GM21529 (cell line): ENCODE measurements at regions not wholly inside any gene's neighbourhood (a gene's known extent, or its start where the extent isn't known, plus 50 kb on each side); places are given as distances from the start of the nearest gene placed in this dataset.
"Not testable (repeated sequence)": the region's sequence is repeated elsewhere in the genome, so short reads cannot be mapped to it uniquely, and the experiment has no call there.

Source experiments
- ATAC-seq: cut with Tn5 transposase; IDR thresholded peaks from one replicate; pipeline ENCODE4 v1.9.1; 2021; ENCODE audit not compliant: unreplicated experiment

DNA sequence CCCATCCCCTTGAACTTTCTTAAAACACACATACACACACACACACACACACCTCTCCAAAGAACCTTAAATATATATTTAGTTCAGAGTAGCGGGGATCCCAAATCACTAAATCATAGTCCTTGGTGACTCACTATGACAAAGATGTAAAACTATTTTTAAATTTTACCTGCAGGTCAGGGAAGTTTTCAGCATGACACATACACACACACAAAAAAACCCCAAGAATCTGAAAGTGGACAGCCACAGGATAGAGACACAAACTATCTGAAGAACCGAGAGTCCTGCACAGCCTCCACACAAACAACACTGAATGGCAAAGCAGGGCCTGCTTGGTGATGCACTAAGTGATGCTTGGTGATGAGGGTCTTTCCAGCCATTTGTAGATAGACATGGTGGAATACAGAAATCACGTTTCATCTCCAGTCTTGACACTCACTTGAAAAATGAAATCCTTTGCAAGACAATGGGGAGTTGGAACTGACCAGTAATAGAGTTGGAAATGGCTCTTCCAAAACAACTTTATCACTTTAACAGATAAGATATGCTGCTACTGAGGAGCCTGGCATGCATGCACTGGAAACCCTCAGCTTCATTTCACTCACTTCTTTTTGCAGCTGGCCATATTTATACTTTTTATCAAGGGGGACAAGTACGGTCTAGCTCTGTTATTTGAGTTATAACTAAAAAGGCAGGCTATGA, 307.3 kb downstream of the RAPGEF2 start:
- no peak for ATAC-seq

DNA sequence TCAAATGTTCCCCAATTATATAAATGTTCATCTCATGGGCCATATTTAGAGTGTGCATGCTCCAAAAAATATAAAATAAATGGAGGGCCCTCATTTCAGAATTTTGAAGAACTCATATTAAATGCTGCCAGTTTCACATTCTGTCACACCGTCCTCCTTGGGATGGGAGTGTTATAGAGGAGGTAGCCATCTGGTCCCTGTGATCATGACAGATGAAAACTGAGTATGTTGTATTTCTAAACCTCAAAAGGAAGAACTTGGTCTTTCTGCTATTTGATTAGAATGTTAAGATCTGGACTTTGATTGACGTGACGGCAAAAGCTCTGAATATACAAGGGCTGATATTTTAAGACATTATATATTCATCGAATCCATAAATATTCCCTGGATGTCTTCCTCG, 308.0 kb downstream of the RAPGEF2 start:
- no peak for ATAC-seq

DNA sequence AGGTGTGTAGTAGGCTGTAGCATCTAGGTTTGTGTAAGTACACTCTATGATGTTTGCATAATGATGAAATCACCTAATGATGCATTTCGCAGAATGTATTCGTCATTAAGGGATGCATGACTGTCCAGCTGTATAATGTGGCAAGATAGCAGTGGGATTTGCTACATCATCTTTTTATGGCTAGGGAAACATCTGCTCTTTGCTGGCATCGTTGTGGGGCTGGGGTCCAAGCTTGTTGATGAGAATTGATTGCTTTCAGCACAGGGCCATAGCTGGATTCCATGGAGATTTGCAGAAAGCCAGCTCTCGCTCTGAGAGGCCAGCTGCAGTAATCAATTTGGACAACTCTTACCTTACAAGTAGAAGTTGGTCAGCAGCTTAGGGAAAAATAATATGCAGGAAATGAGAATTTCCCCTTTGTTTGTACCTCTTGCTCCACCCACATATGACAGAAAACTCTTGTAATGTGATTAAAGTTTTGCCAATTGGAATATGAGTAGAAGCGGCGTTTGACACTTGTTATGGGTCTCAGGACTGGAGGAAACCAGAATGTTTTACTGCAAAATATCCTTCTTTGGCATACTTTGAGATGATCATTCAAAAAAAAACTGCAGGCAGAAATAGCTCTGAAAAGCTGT, 310.5 kb downstream of the RAPGEF2 start:
- ATAC-seq, result no peak

DNA sequence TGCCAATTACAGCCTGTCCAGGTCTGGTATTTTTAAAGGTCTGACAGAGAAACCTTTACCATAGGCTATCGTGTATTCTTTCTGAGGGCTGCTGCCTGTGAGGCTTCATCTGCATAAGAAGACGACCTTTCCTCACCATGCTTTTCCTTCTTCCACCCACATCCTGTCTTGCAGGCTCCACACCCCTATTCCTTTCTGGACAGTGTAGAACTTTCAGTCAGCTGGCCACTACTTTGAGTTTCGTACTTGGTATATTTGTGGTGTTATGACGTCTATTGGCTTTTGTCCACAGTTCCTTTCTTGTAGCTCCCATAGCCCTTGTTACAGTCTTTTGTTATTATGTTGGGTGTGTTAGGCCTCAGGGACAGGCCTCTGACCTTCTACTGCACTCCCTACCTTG, 311.4 kb downstream of the RAPGEF2 start:
- no peak for ATAC-seq

DNA sequence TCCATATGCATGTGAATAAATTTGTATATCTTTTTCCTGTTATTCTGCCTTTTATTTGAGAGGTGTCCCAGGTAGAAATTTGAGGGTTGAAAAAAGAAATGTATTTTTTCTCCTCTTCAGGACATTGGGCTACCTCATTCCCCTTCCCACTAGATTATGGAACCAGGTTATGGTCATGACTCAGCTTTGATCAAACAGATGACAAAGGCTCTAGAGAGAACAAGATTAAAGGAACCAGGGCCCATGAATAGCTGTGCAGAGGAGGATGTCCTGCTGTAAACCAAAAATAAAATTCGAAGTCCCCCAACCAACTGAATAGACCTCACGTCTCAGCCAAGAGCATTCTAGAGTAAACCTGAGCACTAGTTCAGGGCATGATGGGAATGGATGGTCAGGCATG, 313.2 kb downstream of the RAPGEF2 start:
- no peak for ATAC-seq

DNA sequence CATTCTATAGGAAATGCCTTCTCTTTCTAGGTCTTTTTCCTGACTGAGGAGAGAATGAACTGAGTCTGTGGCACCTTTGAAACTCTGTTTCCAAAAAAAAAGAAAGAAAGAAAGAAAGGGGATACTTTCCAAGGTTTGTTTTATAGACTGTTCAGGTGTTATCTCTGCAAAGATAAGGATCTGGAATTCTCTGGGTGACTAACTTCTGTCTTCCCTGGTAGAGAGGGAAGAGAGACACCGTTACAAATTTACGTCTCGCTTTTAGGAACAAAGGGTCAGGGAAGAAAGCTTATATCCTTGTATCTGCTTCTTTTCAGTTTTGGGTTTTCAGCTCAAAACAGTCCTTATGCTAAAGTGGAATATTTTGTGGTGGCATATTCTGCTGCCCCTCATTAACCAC, 314.1 kb downstream of the RAPGEF2 start:
- ATAC-seq, result no peak

DNA sequence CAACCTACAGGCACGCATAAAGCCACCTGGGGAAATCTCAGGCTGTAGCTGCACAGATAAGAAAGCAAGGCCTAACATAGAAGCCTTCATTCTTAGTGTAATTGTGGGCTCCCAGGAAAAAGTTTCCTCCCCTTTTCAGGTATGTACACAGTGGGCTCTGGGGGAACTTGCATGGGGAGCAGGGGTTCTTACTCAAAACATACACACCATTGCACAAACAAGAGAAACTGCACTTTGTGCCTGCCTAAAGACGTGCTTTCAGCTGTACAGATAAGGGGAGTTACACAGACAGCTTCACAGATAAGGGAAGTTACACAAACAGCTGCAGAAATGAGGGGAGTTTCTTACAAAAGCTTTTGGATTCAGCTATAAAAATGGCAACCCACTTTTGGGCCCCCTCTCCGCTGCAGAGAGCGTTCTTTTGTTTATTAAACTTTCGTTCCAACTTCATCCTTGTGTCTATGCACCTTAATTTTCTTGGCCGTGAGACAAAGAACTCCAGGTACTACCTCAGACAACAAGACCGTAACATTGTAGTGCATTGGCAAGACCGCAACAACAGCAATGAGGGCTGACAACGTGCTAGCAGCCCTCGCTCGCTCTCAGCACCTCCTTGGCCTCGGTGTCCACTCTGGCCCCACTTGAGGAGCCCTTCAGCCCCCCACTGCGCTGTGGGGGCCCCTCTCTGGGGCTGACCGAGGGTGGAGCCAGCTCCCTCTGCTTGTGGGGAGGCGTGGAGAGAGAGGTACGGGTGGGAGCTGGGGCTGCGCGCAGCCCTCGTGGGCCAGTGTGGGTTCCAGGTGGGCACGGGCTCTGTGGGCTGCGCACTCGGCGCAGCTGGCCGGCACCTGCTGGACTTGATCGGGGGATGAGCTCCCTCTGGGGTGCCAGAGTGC, 317.5 kb downstream of the RAPGEF2 start:
- no peak for ATAC-seq

DNA sequence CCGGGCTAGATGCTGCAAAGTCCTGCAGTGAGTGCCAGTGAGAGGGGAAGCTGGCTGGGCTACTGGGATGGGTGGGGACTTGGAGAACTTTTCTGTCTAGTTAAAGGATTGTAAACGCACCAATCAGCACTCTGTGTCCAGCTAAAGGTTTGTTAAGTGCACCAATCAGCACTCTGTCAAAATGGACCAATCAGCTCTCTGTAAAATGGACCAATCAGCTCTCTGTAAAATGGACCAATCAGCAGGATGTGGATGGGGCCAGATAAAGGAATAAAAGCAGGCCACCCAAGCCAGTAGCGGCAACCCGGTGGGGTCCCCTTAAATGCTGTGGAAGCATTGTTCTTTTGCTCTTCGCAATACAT, 318.2 kb downstream of the RAPGEF2 start:
- not testable (repeated sequence) for ATAC-seq

DNA sequence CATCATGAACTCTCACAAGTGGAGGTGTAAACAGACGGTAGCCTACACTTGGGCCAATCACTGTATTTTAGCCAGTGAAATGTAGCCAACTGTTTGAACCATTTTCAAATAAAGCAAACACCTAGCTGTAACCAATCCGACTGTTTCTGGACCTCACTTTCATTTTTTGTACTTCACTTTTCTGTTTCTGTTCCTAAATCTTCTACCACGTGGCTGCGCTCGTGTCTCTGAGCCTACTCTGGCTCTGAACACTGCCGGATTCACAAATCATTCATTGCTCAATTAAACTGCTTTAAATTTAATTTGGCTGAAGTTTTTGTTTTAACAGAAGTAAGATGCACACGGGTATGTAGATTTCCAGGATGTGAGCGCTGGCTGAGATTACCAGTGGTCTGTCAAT, 319.1 kb downstream of the RAPGEF2 start:
- no peak for ATAC-seq

DNA sequence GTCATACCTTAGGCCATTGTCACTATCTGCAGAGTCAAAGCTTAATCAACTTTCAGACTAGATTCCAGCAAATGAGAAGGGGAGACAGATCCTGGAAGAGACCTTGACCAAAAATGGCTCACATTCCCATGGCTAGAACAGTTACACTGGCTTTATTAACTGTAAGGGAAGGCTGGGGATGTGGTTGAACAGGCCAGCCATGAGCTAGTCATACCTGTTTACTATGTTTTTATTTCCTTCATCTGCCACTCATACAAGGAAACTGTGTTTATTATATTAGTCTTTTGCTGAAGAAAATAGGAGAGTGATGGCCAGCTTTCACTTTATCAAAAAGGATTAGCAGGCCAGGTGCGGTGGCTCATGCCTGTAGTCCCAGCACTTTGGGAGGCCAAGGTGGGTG, 319.7 kb downstream of the RAPGEF2 start:
- ATAC-seq, result no peak

DNA sequence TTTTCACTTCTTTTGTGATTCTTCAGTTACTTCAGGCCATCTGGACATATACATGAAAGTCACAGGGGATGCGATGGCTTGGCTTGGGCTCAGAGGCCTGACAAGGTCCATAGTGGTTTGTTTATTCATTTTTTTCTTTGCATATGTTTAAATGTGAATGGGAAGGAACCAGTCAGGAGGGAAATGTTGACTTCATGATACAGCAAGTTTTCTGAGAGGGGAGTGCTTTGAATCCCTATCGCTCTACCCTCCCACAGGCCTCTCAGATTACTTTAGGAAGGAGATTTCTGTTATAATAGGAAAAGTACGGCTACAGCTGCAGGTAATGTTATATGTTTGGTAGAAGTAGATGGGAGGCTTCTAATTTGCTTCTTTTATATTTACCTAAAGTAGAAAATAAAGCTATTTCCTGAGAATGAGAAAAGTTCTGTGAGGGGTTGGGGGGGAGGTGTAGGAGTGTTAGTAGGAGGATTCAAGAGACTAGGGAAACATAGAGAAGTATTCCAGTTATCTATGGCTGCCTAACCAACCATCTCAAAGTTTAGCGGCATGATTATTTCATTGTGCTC, 322.9 kb downstream of the RAPGEF2 start:
- ATAC-seq, result no peak

DNA sequence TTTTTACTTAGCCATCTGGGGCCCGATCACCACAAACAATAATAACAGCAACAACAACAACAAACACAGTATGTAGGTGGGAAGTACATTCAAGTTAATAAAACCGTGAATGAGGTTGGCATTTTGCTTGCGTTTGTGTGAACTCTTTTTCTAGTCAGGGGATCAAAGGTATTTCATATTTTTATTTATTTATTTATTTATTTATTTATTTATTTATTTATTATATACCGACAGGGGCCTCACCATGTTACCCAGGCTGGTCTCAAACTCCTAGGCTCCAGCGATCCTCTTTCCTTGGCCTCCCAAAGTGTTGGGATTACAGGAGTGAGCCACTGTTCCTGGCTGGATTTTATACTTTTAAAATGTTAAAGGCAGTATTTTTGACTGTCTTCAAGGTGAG, 325.4 kb downstream of the RAPGEF2 start:
- ATAC-seq, result no peak

DNA sequence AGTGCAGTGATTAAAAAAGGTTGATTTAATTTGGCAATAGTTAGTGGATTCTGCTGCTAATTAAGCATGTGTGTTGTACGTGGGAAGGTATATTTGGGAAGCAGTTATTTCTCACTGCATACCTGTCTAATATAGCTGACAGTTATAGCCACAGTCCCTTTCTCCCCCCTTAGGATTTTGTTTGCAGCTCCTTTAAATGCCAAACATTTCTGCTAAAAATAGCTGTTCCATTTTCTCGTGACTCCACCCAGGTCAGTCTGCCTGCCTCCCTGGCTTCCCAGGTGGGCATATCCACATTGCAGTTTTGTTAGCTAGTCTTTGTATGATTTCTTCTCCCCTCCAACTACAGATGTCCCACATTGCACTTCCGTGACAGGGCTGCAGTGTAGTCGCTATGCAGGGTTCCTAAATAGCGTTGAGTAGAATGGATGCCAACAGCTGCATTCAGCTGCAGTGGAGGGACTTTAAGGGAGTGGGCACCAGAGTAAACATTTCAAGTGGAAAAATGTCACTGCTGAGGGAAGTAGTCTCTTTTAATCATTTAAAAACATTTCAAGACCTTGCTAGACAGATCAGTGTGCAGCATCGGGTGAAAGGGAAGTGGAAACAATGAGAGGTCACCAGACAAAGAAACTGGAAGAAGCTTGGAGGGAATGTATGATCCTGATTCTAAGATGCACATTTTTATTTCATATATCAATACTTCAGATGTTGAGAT, 326.3 kb downstream of the RAPGEF2 start:
- ATAC-seq, result no peak

DNA sequence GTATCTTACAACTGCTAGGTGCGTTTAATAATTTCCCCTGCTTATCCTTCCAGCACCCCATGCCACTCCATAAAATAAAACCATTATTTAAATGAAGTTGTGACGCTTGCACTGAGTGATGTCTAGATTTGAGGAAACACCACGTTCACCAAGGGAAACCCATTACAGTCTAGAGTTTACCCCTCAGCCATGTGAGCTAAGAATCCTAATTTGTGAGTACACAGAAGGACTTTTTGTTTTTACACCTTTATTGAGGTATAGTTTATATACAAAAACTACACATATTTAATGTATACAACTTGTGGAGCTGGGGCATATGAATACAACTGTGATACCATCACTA, 326.8 kb downstream of the RAPGEF2 start:
- ATAC-seq, result no peak

DNA sequence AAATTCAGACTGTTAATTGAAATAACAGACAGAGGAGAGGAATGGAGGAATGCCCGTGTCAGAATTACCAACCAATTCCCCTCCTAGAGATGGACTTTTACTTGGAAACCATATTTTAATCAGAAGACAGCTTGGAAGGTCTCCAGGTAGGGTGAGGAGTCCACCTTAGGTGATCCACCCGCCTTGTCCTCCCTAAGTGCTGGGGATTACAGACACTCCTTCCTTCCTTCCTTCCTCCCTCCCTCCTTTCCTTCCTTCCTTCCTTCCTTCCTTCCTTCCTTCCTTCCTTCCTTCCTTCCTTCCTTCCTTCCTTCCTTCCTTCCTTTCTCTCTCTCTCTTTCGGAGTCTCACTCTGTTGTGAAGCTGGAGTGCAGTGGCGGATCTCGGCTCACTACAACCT, 328.0 kb downstream of the RAPGEF2 start:
- no peak for ATAC-seq

DNA sequence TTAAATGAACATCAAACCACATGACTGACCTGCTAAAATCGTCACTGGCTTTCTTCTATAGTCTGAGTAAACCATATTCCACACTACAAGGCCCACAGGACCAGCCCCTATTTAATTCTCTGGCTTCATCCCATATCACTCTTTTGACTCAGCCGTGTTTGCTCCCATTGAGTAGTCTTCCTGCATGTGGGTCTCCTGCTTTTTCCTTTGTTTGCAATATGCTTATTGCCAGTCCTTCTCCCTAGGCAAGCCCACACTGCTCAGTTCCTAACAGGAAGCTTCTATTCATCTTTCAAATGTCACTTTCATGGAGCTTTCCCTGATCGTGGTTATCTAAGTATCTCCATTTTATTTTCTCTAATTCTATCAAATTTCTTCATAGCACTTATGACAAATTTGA, 329.6 kb downstream of the RAPGEF2 start:
- ATAC-seq, result no peak

DNA sequence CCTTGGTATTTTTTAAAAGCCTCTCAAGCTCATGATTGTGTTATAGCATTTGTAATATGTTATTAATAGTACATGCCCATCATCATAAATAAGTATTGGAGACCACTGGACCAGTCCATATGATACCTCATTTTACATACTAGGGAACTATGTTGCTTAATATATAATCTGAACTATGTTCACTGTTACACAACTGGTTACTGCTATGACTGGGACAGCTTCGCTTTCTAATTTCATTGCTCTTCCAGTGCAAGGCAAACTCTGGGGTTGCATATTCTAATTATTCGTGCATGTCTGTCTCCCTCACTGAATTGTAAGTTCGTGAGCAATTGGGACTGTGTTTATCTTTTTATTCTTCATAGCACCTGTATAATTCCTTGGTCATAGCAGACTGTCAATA, 330.5 kb downstream of the RAPGEF2 start:
- no peak for ATAC-seq

DNA sequence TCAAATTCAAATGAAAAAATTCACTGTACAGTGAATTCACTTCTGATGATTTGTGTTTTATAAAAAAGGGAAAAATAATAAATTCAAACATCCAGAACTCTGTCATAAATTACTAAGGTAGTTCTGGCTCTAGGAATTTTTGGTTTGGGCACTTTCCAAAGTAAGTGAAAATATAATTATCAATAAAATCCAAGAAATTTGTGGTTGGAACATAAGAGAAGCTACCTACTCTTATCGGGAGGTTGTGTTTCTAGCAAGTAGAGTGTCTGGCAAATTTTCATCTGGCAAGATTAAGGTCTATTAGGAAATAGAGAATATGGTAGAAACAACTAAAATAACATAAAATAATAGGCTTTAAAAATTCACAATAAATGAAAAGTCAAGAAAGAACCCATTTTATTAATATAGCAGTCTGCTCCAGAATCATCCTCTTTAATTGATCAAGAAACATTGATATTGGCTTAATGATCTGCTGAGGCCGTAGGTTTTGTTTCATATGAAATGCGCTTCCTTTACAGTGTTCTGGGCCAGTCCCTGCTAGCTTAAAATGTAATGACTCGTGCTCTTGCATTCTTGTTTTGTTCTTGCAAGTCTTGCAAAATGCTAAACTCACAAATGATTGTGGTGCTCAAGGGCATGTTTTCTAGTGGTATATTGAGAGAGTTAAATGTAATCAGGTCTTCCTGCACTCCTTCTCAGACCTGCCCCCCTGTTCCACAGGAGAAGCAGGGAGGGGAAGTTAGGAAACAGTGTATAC, 331.4 kb downstream of the RAPGEF2 start:
- no peak for ATAC-seq

DNA sequence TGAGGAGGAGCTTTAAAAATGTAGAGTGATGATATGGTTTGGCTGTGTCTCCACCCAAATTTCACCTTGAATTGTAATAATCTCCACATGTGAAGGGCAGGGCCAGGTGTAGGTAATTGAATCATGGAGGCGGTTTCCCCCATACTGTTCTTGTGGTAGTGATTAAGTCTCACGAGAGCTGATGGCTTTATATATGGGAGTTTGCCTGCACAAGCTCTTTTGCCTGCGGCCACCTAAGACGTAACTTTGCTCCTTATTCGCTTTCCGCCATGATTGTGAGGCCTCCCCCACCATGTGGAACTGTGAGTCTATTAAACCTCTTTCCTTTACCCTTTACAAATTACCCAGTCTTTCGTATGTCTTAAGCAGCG, 332.0 kb downstream of the RAPGEF2 start:
- ATAC-seq, result no peak

DNA sequence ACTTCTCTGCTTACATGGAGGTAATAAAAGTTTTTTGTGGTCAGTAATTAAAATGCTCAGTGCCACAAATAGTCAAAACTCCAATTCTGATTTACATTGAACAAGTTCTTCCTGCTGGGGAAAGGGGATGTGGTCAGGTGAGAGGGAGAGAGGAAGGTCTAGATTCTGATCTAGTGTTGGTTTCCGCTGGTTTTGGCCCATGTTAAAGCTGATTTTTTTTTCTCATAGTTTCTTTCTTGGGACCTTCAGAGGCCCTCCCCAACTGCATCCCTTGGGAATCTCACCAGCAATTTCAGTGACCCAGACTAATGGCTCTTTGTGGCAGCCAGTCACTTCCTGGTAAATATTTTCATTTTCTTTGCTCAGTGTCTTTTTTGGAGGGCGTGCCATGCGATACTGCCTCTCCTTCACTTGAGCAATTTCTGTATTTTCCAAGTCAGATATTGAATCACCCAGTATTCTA, 332.7 kb downstream of the RAPGEF2 start:
- ATAC-seq, result peak; percentile 50
